H4 (cell line): ENCODE measurements at regions not wholly inside any gene's neighbourhood (a gene's known extent, or its start where the extent isn't known, plus 50 kb on each side); places are given as distances from the start of the nearest gene placed in this dataset.
A peak's percentile ranks its signal among the peaks of the same experiment; 100 is the strongest.

Experiments used
- DNase-seq: peaks from one replicate; pipeline ENCODE4 v3.0.0-alpha.2; 2015; ENCODE audit warnings: low spot score

- DNase-seq: peak; percentile 27
Observed at GRCh38 chr4:54543088-54543795, 114.5 kb upstream of the KIT start.

GRCh38 chr4:54545663-54546424, 111.9 kb upstream of the KIT start:
- DNase-seq: no peak

- DNase-seq: no peak
Observed at GRCh38 chr4:54547299-54548097, 110.3 kb upstream of the KIT start.

- DNase-seq: no peak
Observed at GRCh38 chr4:54548098-54548620, 109.6 kb upstream of the KIT start.

DNA sequence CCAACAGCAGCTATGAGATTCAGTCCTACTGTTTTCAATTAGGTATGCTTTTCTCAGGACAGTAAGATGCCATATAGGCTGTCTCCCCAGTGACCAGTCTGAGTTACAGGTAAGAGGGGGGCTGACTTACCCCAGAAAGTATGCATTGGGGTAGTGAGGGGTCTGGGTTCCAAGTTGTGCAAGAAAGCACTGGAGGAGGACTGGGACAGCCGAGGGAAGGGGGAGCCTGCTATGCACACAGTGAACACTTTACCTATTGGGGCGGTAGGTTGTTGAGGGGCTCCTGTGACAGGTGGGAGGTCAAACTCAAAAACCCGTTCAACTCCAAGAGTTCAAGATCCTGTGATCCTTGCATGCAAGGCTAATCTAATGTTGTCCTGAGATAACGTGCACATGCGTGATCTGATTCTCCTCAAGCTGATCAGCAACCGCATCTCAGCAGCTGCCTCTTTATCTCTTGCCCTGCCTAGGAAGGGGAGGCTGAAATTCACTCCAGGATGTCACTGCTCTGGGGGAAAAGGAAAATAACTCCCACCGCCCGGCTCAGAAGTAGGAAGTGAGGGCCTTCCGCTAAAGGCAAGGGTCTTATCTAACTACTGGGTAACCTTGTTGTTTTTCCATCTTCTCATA, 108.8 kb upstream of the KIT start:
- DNase-seq: no peak

DNA sequence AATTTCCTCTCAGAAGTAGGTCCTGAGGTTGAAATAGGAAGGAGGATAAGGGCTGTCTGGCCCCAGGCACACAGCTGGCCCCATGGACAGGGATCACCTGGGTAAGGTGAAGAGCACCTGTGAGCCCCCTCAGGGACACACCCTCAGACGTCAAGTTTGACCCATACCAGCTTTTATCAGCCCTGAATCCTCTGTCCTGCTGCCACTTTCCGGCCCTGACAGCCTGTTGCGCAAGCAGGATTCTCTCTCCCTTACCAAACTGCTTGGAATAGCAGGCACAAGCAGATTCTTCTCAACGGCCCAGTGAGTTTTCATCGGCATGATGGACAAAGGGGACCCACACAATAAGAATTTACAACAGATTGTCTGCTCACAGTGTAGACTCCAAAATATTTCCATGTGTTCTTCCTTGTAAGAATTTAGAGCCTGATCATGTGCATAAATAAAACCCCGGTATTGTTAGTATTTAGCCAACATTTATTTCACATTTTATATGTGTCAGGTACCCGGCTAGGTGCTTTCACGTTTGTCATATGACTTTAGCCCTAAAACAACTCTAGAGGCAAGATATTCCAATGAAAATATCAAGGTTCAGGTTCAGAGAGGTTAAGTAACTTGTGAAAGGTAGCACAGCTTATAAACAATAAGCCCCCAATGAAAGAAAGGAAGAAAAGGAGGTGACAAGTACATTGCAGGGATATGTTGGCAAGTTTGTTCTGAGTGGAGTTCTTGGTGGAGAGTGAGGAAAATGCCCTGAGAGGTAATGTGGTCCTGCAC, 107.2 kb upstream of the KIT start:
- no peak for DNase-seq

GRCh38 chr4:54553001-54553400, 104.8 kb upstream of the KIT start:
- DNase-seq: no peak

DNA sequence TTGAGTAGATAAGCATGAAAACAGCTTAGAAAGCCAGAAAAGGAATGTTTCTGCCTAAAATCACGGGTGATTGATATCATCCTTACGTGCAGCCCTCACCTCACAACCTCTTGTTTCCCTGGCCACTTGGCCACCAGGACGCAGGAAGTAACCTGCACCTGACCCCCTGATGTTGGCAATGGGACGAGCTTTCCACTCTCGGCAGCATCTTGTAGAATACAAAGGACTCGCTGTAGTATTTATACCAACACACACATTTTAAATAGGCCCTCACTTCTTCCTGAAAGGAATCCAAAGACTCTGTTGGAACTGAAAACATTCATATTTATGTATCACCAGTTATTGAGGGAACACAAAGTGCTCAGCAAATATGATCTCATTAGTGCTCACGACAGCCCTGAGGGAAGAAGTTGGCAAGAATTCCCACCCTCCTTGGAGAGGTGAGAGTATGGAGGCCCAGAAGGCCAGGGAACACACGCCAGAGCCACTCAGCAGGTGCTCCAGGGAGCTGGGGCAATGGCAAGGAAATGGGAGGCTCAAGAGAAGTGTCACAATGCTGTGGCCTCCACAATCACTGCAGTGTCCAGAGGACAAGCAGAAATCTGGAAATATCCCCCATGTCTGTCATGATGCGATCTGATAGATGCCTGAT, 103.3 kb upstream of the KIT start:
- no peak for DNase-seq

DNA sequence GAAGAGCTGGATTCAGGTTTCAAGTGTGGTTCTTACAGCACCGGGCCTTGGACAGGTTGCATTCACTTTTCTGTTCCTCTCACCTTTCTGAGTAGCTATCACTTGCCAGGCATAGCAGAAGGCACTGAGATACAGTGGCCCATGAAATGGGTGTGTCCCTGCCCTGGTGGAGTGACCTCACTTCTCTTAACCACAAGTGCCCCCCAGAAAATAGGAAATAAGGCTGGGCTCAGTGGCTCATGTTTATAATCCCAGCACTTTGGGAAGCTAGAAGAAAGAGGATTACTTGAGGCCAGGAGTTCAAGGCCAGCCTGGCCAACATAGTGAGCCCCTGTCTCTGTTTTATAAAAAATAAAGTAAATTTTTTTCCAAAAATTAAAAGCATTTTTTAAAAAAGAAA, 101.7 kb upstream of the KIT start:
- DNase-seq: no peak

- DNase-seq: no peak
Observed at GRCh38 chr4:54556587-54556986, 101.2 kb upstream of the KIT start.

- DNase-seq: no peak
Observed at GRCh38 chr4:54558889-54559677, 98.7 kb upstream of the KIT start.

DNA sequence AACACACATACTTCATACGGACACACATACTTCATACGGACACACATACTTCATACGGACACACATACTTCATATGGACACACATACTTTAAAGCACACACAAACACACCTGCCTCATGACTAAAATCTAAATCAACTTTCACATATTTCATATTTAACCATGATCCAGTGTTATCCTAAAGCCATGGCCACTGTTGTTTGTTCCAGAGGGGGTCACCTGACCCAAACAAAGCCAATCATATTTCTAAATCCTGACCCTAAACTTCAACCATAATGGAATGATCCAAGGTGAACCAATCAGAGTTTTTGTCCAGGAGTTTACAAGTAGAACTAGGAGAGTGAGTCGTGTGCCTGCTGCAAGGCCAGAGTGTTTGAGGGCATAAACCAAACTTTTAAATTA, 97.2 kb upstream of the KIT start:
- DNase-seq: no peak

DNA sequence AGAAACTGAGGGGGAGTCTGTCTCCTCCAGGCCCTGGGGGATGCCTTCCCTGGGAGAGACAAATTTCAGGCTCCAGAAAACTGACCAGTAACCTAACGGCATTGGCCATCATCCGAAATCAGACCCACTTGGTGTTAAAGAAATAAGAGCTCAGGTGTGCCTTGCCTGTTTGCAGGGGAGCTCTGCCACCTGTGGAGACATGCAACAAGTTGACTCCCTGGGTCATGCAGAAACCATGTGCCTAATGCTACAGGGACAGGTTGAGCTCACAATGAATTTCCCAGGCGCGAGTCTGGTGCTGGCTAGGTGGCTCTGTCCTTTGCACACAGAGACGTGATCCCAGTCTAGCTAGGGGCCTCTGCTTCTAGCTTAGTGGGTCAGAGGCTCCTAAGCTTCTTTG, 95.8 kb upstream of the KIT start:
- no peak for DNase-seq

GRCh38 chr4:54566608-54567007, 91.1 kb upstream of the KIT start:
- no peak for DNase-seq

DNA sequence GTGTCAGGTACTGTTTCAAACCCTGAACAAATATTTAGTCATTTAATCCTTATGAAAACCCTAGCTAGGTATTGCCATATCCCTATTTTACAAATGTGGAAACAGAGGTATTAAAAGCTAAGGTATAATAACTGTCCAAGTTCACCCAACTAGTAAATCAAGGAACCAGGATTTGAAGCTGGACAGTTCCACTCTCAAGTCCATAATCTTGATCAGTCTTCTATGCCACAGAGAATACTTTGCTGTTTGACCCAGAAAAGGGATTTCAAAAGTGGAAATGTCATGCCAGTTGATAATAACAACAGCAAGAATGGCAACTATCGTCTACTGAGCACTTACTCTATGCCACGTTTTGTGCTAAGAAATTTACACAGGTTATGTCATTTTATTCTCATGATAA, 90.4 kb upstream of the KIT start:
- DNase-seq: no peak

- DNase-seq: no peak
Observed at GRCh38 chr4:54568184-54568583, 89.6 kb upstream of the KIT start.

DNA sequence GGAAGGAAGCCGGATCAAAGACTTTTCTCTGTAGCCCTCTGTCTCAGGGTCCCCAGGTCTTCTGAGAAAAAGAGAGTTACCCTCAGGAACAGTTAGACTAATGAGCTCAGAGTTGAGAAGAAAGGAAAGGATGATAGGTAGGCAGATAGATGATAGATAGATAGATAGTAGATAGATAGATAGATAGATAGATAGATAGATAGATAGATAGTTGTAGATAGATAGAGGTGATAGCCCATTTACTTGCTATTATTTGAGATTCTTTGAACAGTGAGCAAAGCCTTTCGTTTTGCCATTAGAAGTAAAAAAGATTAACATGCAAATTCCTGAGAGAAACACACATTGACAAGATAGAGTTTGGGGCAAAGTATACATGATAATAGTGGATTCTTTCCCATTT, 86.9 kb upstream of the KIT start:
- DNase-seq: no peak

DNA sequence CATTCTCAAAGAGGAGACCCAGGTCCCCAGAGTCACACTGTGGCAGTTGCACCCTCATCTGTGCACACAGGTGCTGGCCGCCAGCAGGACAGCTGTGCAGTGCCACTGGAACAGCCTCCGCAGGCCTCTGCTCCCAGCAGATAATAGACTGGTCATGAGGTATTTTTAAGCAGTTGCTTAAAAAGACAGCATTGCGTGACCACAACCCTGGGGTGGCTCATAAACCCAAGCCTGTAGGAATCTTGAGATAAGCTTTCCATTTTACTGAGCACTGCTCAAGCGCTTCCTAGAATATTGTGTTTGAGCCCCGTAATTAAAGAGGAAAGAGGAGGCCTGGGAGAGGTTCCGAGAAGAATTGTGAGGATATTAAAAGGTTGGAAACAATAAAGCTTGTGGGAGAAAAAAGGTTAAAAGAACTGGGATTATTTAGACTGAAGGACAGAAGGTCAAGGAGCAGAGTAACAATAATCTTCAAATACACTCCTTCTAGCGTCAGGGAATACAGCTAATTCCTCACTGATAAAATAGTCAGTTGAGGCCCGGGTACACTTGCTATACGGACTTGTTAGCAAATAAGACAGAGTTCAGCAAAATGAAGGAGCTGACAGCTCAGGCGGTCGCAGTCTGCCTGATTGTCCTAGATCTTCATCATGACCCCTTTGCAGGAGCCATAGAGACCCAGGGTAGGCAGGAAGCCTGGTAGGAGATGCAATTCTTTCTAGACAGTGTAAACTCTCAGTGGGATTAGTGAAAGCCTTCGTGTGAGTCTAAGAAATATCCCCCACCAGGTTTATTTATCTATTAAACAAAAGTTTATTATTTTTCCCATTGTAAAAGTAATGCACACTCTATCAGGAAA, 86.2 kb upstream of the KIT start:
- DNase-seq: no peak

GRCh38 chr4:54572152-54572542, 85.6 kb upstream of the KIT start:
- DNase-seq: no peak
